ENCODE measurements at regions not wholly inside any gene's neighbourhood (a gene's known extent, or its start where the extent isn't known, plus 50 kb on each side); places are given as distances from the start of the nearest gene placed in this dataset.
"Not testable (repeated sequence)": the region's sequence is repeated elsewhere in the genome, so short reads cannot be mapped to it uniquely, and the experiment has no call there.

- Histone ChIP-seq H3K36me3 (ENCODE audit: insufficient read depth in 1 of 2, low read depth in 1 of 2) (no peaks in the 10 kb centered on the region), H3K27ac (no peak overlapping the region), H3K27me3 (ENCODE audit: insufficient read depth in 3 of 3, low read length in 2 of 3) (no peaks in the 10 kb centered on the region), H3K4me3 (no peak overlapping the region), H3K4me1 (peaks cover 5% of the 10 kb centered on the region), H3K9me3 (no peaks in the 10 kb centered on the region)
- TF ChIP-seq CTCF (IDR thresholded peaks at IDR 0.05) = no peak
- DNase-seq = no peak
- WGBS, 3 donors = 82 to 84% (median 83%) methylated on average over 4 of the region's 4 CpGs
- intact Hi-C loops (cut with DNase I) = no loop called here
- no peak for ATAC-seq
Measured at GRCh38 chrX:139008185-139008584, 296.7 kb upstream of the FGF13 start.

DNA sequence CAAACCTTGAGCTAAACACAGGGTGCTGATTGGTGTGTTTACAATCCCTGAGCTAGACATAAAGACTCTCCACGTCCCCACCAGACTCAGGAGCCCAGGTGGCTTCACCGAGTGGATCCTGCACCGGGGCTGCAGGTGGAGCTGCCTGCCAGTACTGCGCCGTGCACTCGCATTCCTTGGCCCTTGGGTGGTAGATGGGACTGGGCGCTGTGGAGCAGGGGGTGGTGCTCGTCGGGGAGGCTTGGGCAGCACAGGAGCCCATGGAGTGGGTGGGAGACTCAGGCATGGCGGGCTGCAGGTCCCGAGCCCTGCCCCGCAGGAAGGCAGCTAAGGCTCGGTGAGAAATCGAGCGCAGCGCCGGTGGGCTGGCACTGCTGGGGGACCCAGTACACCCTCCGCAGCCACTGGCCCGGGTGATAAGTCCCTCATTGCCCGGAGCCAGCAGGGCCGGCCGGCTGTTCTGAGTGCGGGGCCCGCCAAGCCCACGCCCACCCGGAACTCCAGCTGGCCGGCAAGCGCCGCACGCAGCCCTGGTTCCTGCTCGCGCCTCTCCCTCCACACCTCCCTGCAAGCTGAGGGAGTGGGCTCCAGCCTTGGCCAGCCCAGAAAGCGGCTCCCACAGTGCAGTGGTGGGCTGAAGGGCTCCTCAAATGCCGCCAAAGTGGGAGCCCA, 292.5 kb upstream of the FGF13 start:
- 90 to 98% (median 97%) methylated on average over 10 to 31 of the region's 34 CpGs for WGBS, 3 donors
- intact Hi-C loops (cut with DNase I); H3K36me3 ChIP-seq (ENCODE audit: insufficient read depth in 1 of 2, low read depth in 1 of 2); H3K27ac ChIP-seq; H3K4me3 ChIP-seq; H3K27me3 ChIP-seq (ENCODE audit: insufficient read depth in 3 of 3, low read length in 2 of 3); ATAC-seq; DNase-seq; H3K9me3 ChIP-seq; H3K4me1 ChIP-seq: not testable (repeated sequence)

DNA sequence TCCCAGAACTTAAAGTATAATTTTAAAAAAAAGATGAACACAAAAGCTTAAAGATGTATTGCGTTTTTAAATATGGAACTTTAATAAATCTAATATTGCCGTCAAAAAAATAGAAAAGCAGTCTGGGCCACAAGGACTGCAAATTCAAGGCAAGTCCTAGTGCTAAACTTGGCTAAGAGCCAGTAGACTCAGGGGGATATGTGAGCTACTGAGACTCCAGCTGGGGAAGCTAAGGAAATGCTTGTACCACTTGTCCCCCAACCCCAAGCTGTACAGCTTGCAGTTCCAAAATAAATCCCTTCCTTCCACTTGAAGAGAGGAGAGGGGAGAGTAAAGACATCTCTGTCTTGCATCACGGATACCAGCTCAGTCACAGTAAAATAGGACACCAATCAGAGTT, 290.8 kb upstream of the FGF13 start:
- no peak for ATAC-seq
- H3K4me1 ChIP-seq = no peaks in the 10 kb centered on the region
- intact Hi-C loops (cut with DNase I) = no loop called here
- no peak for TF ChIP-seq CTCF (IDR thresholded peaks at IDR 0.05)
- H3K27ac ChIP-seq = no peak overlapping the region
- H3K36me3 ChIP-seq (ENCODE audit: insufficient read depth in 1 of 2, low read depth in 1 of 2) = no peaks in the 10 kb centered on the region
- no peak overlapping the region for H3K4me3 ChIP-seq
- H3K27me3 ChIP-seq (ENCODE audit: insufficient read depth in 3 of 3, low read length in 2 of 3) = no peaks in the 10 kb centered on the region
- no peak for DNase-seq
- peaks cover 4% of the 10 kb centered on the region for H3K9me3 ChIP-seq
- WGBS, 3 donors = 71 to 90% (median 80%) methylated on average over 3 of the region's 3 CpGs

GRCh38 chrX:138996268-138996667, 284.8 kb upstream of the FGF13 start:
- ATAC-seq = no peak
- Histone ChIP-seq H3K4me1 (no peaks in the 10 kb centered on the region), H3K36me3 (ENCODE audit: insufficient read depth in 1 of 2, low read depth in 1 of 2) (no peaks in the 10 kb centered on the region), H3K27ac (no peak overlapping the region), H3K4me3 (no peak overlapping the region), H3K27me3 (ENCODE audit: insufficient read depth in 3 of 3, low read length in 2 of 3) (no peaks in the 10 kb centered on the region), H3K9me3 (peaks cover 5% of the 10 kb centered on the region)
- WGBS, 3 donors = 85 to 92% (median 91%) methylated on average over 8 to 11 of the region's 11 CpGs
- intact Hi-C loops (cut with DNase I) = no loop called here
- no peak for TF ChIP-seq CTCF (IDR thresholded peaks at IDR 0.05)
- no peak for DNase-seq

DNA sequence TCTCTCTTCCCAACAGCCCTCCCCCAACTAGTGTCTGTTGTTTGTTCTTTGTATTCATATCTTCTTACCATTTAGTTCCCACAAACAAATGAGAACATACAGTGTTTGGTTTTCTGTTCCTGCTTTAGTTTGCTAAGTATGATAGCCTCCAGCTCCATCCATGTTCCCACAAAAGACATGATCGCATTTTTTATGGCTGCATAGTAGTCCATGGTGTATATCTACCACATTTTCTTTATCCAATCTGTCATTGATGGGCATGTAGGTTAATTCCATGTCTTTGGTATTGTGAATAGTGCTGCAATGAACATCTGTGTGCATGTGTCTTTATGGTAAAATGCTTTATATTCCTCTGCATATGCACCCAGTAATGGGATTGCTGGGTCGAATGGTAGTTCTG, 283.9 kb upstream of the FGF13 start:
- ATAC-seq (no peak), DNase-seq (no peak)
- Histone ChIP-seq H3K27ac (no peak overlapping the region), H3K4me1 (no peaks in the 10 kb centered on the region), H3K9me3 (peaks cover 2% of the 10 kb centered on the region), H3K27me3 (ENCODE audit: insufficient read depth in 3 of 3, low read length in 2 of 3) (no peaks in the 10 kb centered on the region), H3K36me3 (ENCODE audit: insufficient read depth in 1 of 2, low read depth in 1 of 2) (no peaks in the 10 kb centered on the region), H3K4me3 (no peak overlapping the region)
- no peak for TF ChIP-seq CTCF (IDR thresholded peaks at IDR 0.05)
- 84 to 96% (median 95%) methylated on average over 2 of the region's 2 CpGs for WGBS, 3 donors
- intact Hi-C loops (cut with DNase I) = no loop called here

GRCh38 chrX:138990425-138990824, 278.9 kb upstream of the FGF13 start:
- 64 to 84% (median 80%) methylated on average over 8 of the region's 8 CpGs for WGBS, 3 donors

More at GRCh38 chrX:138990425-138990824, 278.9 kb upstream of the FGF13 start:
- H3K4me1 ChIP-seq; DNase-seq; H3K36me3 ChIP-seq (ENCODE audit: insufficient read depth in 1 of 2, low read depth in 1 of 2); H3K27me3 ChIP-seq (ENCODE audit: insufficient read depth in 3 of 3, low read length in 2 of 3); ATAC-seq; H3K27ac ChIP-seq; H3K9me3 ChIP-seq; H3K4me3 ChIP-seq; intact Hi-C loops (cut with DNase I): not testable (repeated sequence)

All from psoas muscle (tissue), 7 donors.